AG04450 (cell line): ENCODE measurements at regions not wholly inside any gene's neighbourhood (a gene's known extent, or its start where the extent isn't known, plus 50 kb on each side); places are given as distances from the start of the nearest gene placed in this dataset.
A peak's percentile ranks its signal among the peaks of the same experiment; 100 is the strongest.

ENCODE experiments used
- CTCF ChIA-PET: fragments of 300-600, 350-600 bp; formaldehyde crosslinking; extraction: SDS; loops from one replicate; lab custom pipeline; 2022; ENCODE audit warnings: antibody characterized with exemption, inconsistent platforms; lab: Charles Lee
- POLR2A ChIA-PET: fragments of 350-600 bp; formaldehyde crosslinking; extraction: SDS; loops from one replicate; lab custom pipeline; 2021; ENCODE audit warnings: antibody characterized with exemption, inconsistent platforms; lab: Yijun Ruan, JAX
- DNase-seq: peaks from one replicate; pipeline ENCODE4 v3.0.0-alpha.2; 2011; ENCODE audit warnings: low read depth, low spot score
- H3K27ac ChIP-seq: one replicate; pipeline ENCODE4 v1.5.1; 2012; ENCODE audit warnings: low read depth, low read length, control low read depth
- H3K27me3 ChIP-seq: one replicate; pipeline ENCODE4 v1.6.0; 2012; ENCODE audit warnings: low read length; ENCODE audit not compliant: control insufficient read depth, insufficient read depth
- H3K4me3 ChIP-seq: 2 replicates; pipeline ENCODE4 v1.5.1; 2011; ENCODE audit warnings: mild to moderate bottlenecking, low read depth, low read length, control low read depth
- H3K9me3 ChIP-seq: 2 replicates; pipeline ENCODE4 v1.5.1; 2012; ENCODE audit warnings: low read length; ENCODE audit not compliant: control insufficient read depth, insufficient read depth
- TF ChIP-seq, protein P1 (sequence below): IDR thresholded peaks from 2 replicates; pipeline ENCODE4 v1.5.1; 2011; ENCODE audit warnings: low read depth, low read length, control low read depth, inconsistent platforms

DNA sequence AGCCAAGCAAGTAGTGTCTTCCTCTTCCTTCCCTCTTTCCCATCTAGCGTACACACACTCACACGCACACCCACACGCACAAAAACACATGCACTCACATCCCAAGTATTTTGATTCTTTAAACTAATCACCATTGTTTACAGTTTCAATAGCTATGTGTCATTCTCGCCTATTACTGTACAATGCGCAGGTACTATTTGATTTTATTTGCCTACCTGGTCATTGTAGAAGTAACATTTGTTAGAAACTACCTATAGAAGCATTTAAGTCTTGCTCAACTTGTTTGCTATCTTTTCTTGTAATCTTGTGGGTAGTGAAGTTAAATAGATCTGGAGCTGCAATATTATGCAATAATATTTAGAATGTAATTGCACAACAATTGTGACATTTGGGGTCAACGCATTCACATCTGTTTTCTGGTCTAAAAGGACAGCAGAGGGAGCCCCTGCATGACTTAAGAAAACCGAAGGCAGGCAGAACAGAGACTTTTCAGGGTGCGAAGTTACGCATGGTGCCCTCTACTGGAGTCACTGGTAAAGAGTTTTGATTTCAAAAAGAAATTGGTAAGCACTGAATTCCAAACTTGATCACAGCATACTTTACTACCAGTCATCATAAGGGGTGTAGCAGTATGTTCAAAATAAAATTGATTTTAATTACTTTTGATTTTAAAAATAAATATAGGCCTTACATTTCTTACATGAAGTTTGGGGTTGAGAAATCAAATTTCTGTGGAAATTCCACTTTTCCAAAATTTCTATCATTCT lies 503.3 kb upstream of the FAM241A start:
- CTCF ChIA-PET: interaction anchor here (0.6 to 2.1 kb wide), 16 partner anchors 8 to 1022 kb away, joined by 3 to 29 read pairs (median 5); no protein-coding TSS in a partner anchor
- peak; percentile 64 for DNase-seq
- no peaks in the 10 kb centered on the region for H3K9me3 ChIP-seq
- POLR2A ChIA-PET: no interaction called here
- H3K27ac ChIP-seq: no peak overlapping the region
- H3K4me3 ChIP-seq: no peak overlapping the region
- H3K27me3 ChIP-seq: no peaks in the 10 kb centered on the region
- TF ChIP-seq, protein P1, sequence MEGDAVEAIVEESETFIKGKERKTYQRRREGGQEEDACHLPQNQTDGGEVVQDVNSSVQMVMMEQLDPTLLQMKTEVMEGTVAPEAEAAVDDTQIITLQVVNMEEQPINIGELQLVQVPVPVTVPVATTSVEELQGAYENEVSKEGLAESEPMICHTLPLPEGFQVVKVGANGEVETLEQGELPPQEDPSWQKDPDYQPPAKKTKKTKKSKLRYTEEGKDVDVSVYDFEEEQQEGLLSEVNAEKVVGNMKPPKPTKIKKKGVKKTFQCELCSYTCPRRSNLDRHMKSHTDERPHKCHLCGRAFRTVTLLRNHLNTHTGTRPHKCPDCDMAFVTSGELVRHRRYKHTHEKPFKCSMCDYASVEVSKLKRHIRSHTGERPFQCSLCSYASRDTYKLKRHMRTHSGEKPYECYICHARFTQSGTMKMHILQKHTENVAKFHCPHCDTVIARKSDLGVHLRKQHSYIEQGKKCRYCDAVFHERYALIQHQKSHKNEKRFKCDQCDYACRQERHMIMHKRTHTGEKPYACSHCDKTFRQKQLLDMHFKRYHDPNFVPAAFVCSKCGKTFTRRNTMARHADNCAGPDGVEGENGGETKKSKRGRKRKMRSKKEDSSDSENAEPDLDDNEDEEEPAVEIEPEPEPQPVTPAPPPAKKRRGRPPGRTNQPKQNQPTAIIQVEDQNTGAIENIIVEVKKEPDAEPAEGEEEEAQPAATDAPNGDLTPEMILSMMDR: peak; percentile 87

DNA sequence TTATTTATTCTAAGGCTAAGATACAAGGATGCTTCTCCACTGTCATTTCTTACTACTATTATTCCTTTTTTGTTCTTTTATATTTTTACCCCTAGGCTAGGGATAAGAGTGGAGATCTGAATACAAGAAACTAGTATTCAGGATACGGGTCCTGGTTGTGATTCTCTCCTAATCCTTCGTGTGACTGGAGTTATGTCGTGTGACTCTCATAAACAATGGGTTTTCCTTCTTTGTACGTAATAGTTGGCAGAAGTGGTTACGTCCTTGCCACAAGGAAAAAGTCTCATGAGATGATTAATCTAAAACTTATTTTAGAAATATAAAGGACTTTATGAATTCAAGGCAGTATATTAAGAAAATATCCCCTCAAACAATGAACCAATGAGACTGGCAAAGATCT lies 497.2 kb upstream of the FAM241A start:
- ChIA-PET CTCF (no interaction called here), POLR2A (no interaction called here)
- H3K27me3 ChIP-seq: peaks cover 4% of the 10 kb centered on the region
- no peaks in the 10 kb centered on the region for H3K9me3 ChIP-seq
- H3K27ac ChIP-seq: no peak overlapping the region
- H3K4me3 ChIP-seq: no peak overlapping the region
- no peak for DNase-seq
- TF ChIP-seq, protein P1: no peak

DNA sequence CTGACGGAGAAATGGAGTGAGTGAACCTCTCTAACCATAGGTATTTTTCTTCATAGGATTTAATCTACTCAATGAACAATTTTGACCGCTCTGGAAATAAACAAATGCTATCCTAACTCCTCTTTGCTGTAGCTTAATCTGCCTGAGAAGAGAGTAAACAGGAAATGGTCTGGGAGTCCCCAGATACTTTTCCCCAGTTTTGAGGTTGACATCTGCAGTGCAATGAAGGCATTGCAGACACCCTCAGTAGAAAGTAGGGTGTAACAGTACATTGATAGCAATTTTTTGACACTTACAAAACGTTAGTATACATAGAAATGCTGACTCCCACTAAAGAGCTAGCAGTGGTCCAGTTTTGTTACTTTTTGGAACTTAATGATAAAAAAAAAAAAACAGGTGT lies 495.9 kb upstream of the FAM241A start:
- H3K9me3 ChIP-seq: no peaks in the 10 kb centered on the region
- TF ChIP-seq, protein P1: no peak
- POLR2A ChIA-PET: no interaction called here
- peaks cover 4% of the 10 kb centered on the region for H3K27me3 ChIP-seq
- no peak overlapping the region for H3K27ac ChIP-seq
- no peak overlapping the region for H3K4me3 ChIP-seq
- CTCF ChIA-PET: interaction anchor here (1.4 kb wide), 1 partner anchor 206 kb away, joined by 3 read pairs; no protein-coding TSS in a partner anchor
- no peak for DNase-seq

DNA sequence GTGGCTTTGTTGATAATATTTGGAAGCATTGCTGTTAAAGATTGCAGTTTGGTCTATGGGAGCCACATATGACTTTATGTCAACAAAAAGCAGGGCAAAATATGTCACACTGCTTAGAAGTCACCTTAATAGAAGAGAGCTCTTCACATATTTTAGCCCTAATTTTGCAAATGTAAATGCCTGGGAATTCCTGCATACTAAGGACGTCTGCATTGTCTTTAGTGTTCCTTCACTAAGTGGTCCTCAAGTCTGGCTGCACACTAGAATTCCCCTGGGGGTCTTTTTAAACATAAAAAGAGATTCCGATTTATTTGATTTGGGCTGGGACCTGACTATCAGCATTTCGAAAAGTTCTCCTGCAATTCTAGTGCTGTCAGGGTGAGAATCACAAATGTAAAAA lies 495.1 kb upstream of the FAM241A start:
- H3K27ac ChIP-seq: no peak overlapping the region
- no peak for DNase-seq
- H3K9me3 ChIP-seq: no peaks in the 10 kb centered on the region; the same call in 1 of the 2 replicates
- H3K4me3 ChIP-seq: no peak overlapping the region
- POLR2A ChIA-PET: no interaction called here
- CTCF ChIA-PET: interaction anchor here (0.8 to 1.3 kb wide), 2 partner anchors 8 to 16 kb away, joined by 3 to 4 read pairs; no protein-coding TSS in a partner anchor
- peaks cover 4% of the 10 kb centered on the region for H3K27me3 ChIP-seq
- TF ChIP-seq, protein P1: no peak

DNA sequence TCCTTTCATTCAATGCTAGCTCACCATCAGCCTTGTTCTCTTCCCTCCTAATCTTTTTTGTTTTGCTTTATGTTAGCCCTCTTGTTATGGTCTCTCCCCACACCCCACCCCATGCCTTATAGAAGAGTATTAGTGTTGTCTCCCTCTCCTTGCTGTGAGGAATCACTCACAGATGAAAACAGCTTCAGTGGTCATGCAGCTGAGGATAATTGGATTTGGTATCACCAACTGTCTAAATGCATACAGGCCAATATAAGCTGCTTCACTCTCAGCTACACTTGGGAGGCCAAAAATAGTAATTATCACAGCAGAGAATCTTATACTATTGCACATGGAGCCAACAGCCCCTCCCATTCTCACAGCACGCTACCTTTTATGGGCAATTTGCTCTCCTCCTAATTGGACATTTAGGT lies 494.6 kb upstream of the FAM241A start:
- Histone ChIP-seq H3K9me3 (no peaks in the 10 kb centered on the region; the same call in 1 of the 2 replicates), H3K27me3 (peaks cover 4% of the 10 kb centered on the region), H3K4me3 (no peak overlapping the region), H3K27ac (no peak overlapping the region)
- ChIA-PET CTCF (interaction anchor here (0.7 to 1.5 kb wide), 4 partner anchors 9 to 20 kb away, joined by 3 to 4 read pairs (median 3); no protein-coding TSS in a partner anchor), POLR2A (no interaction called here)
- no peak for DNase-seq
- TF ChIP-seq, protein P1: no peak
